ENCODE measurements at regions not wholly inside any gene's neighbourhood (a gene's known extent, or its start where the extent isn't known, plus 50 kb on each side); places are given as distances from the start of the nearest gene placed in this dataset.
"Not testable (repeated sequence)": the region's sequence is repeated elsewhere in the genome, so short reads cannot be mapped to it uniquely, and the experiment has no call there.

- Histone ChIP-seq H3K4me1 (ENCODE audit: low read depth) (no peaks in the 10 kb centered on the region), H3K36me3 (ENCODE audit: low read depth) (no peaks in the 10 kb centered on the region), H3K4me3 (no peak overlapping the region), H3K9me3 (peaks cover 2% of the 10 kb centered on the region)
- DNase-seq (no peak), ATAC-seq (no peak)
- TF ChIP-seq CTCF (IDR thresholded peaks at IDR 0.05) = no peak
- intact Hi-C loops (cut with DNase I, micrococcal nuclease) = no loop called here
These were observed 128.0 kb downstream of the LRRN1 start for GRCh38 chr3:3927198-3927597.

GRCh38 chr3:3927965-3928364 is 128.7 kb downstream of the LRRN1 start:
- no peak for TF ChIP-seq CTCF (IDR thresholded peaks at IDR 0.05)
- H3K4me1 ChIP-seq (ENCODE audit: low read depth) = no peaks in the 10 kb centered on the region
- H3K4me3 ChIP-seq = no peak overlapping the region
- ATAC-seq = no peak
- no peaks in the 10 kb centered on the region for H3K36me3 ChIP-seq (ENCODE audit: low read depth)
- peaks cover 2% of the 10 kb centered on the region for H3K9me3 ChIP-seq
- no peak for DNase-seq
- intact Hi-C loops (cut with DNase I, micrococcal nuclease) = no loop called here

- H3K36me3 ChIP-seq (ENCODE audit: low read depth); H3K4me3 ChIP-seq; ATAC-seq; H3K4me1 ChIP-seq (ENCODE audit: low read depth); intact Hi-C loops (cut with DNase I, micrococcal nuclease); DNase-seq; H3K9me3 ChIP-seq: not testable (repeated sequence)
These were observed 142.1 kb downstream of the LRRN1 start for GRCh38 chr3:3941380-3941779.

GRCh38 chr3:3951071-3951470 is 151.8 kb downstream of the LRRN1 start:
- no peaks in the 10 kb centered on the region for H3K4me1 ChIP-seq (ENCODE audit: low read depth)
- H3K36me3 ChIP-seq (ENCODE audit: low read depth) = no peaks in the 10 kb centered on the region
- no peak for DNase-seq
- ATAC-seq = no peak
- H3K9me3 ChIP-seq = no peaks in the 10 kb centered on the region
- H3K4me3 ChIP-seq = no peak overlapping the region
- intact Hi-C loops (cut with DNase I, micrococcal nuclease) = no loop called here
- no peak for TF ChIP-seq CTCF (IDR thresholded peaks at IDR 0.05)

GRCh38 chr3:3951501-3951900 is 152.3 kb downstream of the LRRN1 start:
- Histone ChIP-seq H3K4me3 (no peak overlapping the region), H3K36me3 (ENCODE audit: low read depth) (no peaks in the 10 kb centered on the region), H3K9me3 (no peaks in the 10 kb centered on the region), H3K4me1 (ENCODE audit: low read depth) (no peaks in the 10 kb centered on the region)
- no peak for TF ChIP-seq CTCF (IDR thresholded peaks at IDR 0.05)
- intact Hi-C loops (cut with DNase I, micrococcal nuclease) = no loop called here
- no peak for ATAC-seq
- DNase-seq = no peak

- ATAC-seq; intact Hi-C loops (cut with DNase I, micrococcal nuclease); DNase-seq: not testable (repeated sequence)
These were observed 163.6 kb downstream of the LRRN1 start for GRCh38 chr3:3962867-3963266.

GRCh38 chr3:3984053-3984452 is 184.8 kb downstream of the LRRN1 start:
- no peaks in the 10 kb centered on the region for H3K9me3 ChIP-seq
- intact Hi-C loops (cut with DNase I, micrococcal nuclease) = no loop called here
- H3K4me3 ChIP-seq = no peak overlapping the region
- no peaks in the 10 kb centered on the region for H3K4me1 ChIP-seq (ENCODE audit: low read depth)
- H3K36me3 ChIP-seq (ENCODE audit: low read depth) = no peaks in the 10 kb centered on the region
- DNase-seq (no peak), ATAC-seq (no peak)
- TF ChIP-seq CTCF (IDR thresholded peaks at IDR 0.05) = no peak

More at GRCh38 chr3:3962867-3963266, 163.6 kb downstream of the LRRN1 start:
- H3K36me3 ChIP-seq (ENCODE audit: low read depth); H3K4me3 ChIP-seq; H3K4me1 ChIP-seq (ENCODE audit: low read depth); H3K9me3 ChIP-seq: not testable (repeated sequence)
